DOHH2 (cell line): ENCODE measurements at regions not wholly inside any gene's neighbourhood (a gene's known extent, or its start where the extent isn't known, plus 50 kb on each side); places are given as distances from the start of the nearest gene placed in this dataset.

Experiments
- CTCF ChIP-seq: fragments of 200-600 bp; sonication (generic); IDR thresholded peaks from one replicate; pipeline ENCODE4 v1.5.1; 2014; ENCODE audit warnings: antibody characterized with exemption, mild to moderate bottlenecking, low read depth, low read length; ENCODE audit not compliant: poor library complexity, severe bottlenecking
- EZH2phosphoT487 ChIP-seq: fragments of 200-600 bp; sonication (generic); IDR thresholded peaks from 2 replicates; pipeline ENCODE4 v1.6.1; 2017; ENCODE audit warnings: borderline replicate concordance, mild to moderate bottlenecking, antibody characterized with exemption, low read length, moderate library complexity, mixed read lengths

GRCh38 chr14:40630471-40630870 is 976.2 kb upstream of the LRFN5 start:
- TF ChIP-seq CTCF (no peak), EZH2phosphoT487 (no peak)
